HG02852 (cell line): ENCODE measurements at regions not wholly inside any gene's neighbourhood (a gene's known extent, or its start where the extent isn't known, plus 50 kb on each side); places are given as distances from the start of the nearest gene placed in this dataset.
"Not testable (repeated sequence)": the region's sequence is repeated elsewhere in the genome, so short reads cannot be mapped to it uniquely, and the experiment has no call there.

Experiments used
- ATAC-seq: cut with Tn5 transposase; IDR thresholded peaks from one replicate; pipeline ENCODE4 v1.9.1; 2021; ENCODE audit warnings: mild to moderate bottlenecking, moderate library complexity; ENCODE audit not compliant: unreplicated experiment

DNA sequence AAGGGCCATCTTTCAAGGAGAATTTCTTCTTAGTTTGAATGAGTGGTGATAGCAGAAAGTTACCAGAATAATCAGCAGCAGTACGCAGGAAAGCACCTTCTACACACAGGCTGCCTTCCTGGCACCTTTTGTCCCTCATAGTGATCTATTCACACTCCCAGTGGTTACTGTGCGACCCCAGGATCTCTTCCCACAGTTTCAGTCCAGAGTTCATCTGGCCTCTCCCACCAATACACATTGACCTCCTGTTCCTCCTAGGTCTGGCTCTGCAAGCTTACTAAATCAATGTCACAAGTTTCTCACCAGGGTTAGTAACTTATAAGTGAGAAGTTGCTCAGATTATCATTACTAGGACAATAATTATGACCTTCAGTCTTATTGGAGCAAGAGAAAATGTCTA is 99.1 kb upstream of the PIK3R1 start:
- no peak for ATAC-seq

DNA sequence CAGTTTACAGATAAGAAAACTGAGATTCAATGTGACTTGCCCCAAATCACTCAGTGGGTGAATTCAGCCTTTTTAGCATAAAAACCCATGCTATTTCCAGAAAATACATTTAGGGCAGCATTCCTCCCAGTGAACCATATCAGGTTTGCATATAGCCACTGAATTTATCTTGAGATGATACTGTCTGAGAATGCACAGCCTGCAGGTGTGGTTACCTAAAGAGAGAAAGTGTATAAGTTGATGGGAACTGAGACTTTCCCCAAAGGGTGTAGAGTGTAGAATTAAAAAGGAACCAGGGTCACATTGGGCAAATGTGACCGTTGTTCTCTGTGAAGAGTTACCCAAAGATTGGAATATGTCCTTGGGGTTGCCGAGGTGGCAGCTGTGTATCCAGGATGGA is 100.0 kb upstream of the PIK3R1 start:
- peak; percentile 64 for ATAC-seq

DNA sequence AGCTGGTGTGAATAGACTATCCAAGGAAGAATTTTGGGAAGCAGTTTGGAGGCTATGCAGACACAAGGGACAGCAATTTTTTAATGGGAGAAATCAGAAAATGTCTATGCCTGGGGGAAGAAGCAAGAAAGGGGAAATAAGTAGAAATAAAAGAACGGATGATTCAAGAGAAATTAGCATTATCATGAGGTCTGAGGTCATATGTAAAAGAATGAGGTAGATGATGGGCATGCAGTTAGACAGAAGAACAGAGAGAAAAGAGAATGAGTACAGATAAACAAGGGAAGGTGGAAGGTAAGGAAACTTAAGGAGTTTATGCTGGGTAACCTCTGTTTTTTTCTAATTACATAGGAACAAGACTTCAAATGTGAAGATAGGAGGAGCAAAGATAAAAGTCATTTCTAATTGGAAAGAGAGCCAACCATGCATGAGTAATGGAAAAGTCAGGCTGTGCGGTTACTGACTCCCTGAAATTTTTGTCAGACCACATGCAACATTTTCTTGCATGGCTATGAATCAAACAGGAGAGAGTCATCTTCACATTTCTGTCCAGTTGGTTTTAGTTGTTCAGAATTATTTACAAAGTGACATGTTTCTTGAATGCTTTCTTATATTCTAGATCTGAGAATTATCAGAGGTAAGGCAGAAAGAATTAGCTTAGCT is 101.0 kb upstream of the PIK3R1 start:
- no peak for ATAC-seq

DNA sequence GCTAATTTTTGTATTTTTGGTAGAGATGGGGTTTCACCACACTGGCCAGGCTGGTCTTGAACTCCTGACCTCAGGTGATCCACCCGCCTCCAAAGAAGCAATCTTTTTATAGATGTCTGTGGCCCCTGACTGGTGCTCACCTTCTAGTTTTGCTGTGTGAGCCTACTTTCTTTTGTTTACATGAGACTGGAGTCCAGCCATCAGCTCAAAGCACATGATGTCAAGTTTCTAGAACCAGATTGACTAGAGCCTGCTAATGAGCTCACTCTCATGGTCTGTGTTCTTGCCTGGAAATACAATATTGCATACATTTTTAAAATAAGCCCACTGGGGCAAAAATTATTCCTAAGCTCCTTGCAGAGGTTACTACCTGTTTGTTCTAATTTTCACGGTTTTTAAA is 102.9 kb upstream of the PIK3R1 start:
- ATAC-seq, result no peak

DNA sequence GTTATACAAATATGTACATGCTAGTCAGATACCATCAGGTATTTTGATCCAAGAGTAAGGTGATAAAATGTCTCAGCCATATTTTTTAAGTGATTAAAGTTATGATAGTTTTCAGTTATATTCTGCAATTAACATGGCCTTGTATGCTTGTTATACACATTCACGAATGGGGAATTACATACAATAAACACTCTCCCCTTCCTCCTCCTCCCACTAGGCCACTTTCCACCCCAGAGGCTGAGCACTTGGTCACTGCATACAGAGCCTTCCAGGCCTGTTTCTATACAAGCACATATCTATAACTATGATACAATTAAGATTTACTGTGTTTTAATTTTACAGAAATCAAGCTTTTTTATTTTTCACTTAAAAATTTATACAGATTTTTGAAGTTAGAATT is 104.7 kb upstream of the PIK3R1 start:
- ATAC-seq, result no peak

DNA sequence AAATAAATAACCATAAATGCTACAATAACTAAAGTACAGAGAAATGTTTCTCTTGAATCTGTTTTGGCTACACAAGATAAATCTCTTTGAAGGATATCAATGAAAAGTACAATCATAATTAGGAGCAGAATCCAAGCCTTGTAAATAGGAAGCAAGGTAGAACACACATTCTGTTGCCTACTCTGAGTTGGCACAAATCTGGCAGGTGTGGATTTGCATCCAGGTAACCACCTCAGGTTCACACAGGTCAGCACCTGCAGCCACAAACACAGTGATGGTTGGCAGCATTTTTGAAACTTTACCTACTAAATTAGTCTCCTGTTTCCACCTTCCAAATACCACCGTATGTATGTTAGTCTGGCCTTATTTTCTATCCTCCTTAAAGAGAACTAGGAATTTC is 105.3 kb upstream of the PIK3R1 start:
- ATAC-seq, result no peak

GRCh38 chr5:68104217-68104616 is 111.3 kb upstream of the PIK3R1 start:
- ATAC-seq, result not testable (repeated sequence)

DNA sequence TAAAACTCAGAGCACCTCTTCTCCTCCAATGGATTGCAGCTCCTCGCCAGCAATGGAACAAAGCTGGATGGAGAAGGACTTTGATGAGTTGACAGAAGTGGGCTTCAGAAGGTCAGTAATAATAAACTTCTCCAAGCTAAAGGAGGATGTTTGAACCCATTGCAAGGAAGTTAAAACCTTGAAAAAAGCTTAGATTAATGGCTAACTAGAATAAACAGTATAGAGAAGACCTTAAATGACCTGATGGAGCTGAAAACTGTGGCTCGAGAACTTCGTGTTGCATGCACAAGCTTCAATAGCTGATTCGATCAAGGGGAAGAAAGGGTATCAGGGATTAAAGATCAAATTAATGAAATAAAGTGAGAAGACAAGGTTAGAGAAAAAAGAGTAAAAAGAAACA is 112.3 kb upstream of the PIK3R1 start:
- ATAC-seq, result not testable (repeated sequence)

DNA sequence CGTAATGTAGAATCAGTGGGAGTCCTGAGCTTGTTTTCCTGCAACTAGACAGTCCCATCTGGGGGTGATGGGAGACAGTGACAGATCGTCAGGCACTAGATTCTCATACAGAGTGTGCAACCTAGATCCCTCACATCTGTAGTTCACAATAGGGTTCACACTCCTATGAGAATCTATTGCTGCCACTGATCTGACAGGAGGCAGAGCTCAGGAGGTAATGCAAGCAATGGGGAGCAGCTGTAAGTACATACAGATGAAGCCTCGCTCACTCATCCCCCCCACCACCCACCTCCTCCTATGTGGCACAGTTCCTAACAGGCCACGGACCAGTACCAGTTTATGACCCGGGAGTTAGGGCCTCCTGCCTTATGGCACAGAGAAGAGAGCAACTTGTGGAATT is 116.2 kb upstream of the PIK3R1 start:
- ATAC-seq, result no peak

DNA sequence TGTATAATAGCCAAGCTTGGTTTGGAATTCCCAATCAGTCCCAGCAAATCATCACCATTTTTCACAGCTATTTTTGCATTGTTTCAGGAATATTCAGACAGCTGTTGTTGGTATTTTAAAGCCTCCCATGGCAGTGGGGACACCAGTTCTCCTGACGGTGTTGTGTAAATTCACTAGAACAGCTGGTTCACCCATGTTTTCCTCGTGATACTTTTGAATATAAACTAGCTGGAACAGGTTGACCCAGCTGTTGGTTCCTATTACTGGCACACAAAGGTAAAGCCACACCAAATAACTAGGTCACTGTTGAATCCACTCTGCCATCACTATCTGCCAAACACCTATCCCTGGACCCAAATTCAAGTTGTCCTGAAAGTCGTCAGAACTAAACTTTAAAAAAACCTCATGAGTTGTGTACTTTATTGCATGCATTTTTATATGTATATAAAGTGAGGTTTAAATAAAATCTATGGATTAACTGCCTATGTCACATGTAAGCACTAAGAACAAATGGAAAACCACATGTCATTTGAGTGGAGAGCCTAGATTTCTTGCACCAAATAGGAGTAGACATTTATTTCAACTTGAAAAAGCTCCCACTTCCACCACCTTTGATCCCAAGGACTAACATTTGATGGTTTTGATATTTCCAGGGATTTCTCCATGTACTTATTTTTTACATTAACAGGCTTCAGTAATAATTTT is 121.9 kb upstream of the PIK3R1 start:
- no peak for ATAC-seq

DNA sequence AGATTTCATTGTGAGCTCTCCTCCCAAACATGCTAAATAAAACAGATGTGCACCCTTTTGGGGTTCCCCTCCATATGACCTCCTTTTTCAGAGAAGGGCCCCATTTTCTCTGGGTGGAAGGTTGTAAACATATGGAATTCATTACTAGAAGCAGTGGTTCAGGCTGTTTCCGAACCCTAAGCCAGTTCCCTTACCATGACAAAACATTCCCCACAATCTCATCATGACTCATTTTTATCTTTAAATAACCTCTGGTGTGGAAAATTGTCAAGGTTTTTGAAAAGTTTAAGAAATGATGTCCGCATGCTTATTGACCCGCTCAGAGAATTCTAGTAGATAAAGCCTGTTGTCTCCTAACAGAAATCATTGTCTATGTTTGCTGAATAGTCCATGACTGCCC is 127.3 kb upstream of the PIK3R1 start:
- ATAC-seq, result no peak

DNA sequence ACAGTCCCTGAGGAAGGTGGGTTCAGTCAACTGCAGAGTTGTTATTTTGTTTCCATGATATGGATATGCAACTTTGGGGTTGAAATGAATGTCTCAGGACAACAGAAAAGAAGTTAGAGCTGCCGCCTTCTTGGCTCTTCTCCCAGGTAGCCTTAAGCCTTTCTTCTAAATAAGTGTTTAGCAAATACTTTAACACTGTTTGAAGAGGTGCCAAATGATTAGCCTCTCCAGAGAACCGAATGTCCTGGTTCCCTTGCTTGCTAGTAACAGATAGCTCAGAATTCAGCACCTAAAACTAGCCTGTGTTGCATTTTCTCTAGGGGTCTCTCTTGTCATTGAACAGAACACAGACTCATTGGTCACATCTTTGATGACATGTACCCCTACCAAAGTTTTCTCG is 127.7 kb upstream of the PIK3R1 start:
- no peak for ATAC-seq

DNA sequence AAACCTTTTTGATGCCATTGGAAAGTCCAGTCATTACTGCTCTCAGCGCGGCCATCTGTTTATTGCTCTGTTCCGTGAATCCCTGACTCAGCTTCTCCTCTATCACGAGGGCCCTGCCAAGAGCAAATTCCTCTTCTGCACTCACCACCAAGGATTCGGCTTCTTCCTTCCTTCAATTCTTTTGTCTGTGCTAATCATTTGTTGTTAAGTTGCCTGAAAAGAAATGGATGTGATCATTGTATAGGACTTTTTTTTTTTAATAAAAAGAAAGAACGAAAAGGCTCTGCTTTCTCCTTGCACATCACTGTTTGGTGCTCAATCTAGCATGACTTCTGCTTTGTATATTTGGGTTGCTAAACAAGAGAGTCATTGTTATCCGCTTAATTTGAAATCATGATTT is 128.7 kb upstream of the PIK3R1 start:
- ATAC-seq, result no peak

DNA sequence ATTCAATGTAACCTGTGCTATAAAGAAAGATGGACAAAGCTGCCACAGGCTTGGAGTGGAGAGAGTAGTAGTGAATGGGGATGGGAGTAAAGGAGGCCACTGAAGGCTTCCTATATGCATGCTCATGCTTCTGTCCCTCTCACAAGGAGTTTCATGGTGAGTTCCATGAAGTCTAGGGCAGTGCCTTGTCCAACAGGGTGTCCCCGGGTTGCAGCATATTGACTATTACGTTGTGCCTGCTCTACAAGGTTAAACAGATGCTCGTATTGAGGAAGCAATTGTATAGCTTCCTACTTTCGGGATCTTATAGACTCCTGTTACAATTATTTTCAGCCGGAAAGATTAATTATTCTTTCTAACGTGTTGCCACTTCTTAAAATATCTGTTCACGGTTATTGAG is 129.1 kb upstream of the PIK3R1 start:
- ATAC-seq, result no peak

DNA sequence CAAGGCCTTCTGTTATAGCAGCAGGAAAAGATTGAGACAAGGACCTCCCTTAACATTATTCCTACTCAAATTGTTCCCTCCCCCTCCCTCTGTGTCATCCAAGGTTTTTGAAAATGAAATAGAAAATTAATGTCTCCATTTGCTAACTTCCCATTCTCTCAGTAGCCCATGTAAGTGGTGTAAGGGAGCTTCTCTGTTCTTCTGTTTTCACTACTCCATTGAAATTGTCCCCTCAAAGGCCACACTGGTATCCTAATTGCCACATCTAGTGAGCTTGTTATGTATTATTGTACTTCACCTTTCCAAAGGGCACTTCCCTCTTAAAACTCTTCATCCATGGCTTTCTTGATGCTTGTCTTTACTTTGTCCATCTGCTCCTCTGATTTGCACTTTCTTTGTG is 131.2 kb upstream of the PIK3R1 start:
- ATAC-seq, result no peak

DNA sequence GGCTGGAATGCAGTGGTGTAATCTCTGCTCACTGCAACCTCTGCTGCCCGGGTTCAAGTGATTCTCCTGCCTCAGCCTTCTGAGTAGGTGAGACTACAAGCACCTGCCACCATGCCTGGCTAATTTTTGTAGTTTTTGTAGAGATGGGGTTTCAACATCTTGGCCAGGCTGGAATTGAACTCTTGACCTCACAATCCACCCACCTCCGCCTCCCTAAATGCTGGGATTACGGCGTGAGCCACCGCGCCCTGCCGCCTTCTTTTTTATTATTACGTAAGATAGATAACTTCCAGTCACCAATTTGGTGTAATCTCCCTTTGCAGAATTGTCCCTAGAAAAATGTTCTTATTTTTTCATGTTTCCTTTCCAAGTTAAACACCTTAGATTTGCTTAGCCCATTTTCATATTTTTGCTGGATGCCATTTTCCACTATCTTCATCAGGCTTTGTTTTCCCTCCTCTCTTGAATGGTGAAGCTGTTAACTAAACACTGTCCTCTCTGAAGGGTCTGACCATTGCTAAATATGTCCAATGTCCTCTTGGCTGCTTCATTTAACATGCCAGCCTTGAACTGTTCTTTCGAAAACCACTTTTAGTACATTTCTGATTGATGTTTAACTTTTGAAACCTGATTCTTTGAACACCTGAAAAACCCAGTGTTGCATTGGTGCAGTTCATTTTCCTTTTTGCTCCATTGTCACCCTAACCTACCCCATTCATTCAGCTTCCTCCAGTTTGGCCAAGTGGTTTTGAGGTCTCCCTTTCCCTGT is 135.1 kb upstream of the PIK3R1 start:
- no peak for ATAC-seq

DNA sequence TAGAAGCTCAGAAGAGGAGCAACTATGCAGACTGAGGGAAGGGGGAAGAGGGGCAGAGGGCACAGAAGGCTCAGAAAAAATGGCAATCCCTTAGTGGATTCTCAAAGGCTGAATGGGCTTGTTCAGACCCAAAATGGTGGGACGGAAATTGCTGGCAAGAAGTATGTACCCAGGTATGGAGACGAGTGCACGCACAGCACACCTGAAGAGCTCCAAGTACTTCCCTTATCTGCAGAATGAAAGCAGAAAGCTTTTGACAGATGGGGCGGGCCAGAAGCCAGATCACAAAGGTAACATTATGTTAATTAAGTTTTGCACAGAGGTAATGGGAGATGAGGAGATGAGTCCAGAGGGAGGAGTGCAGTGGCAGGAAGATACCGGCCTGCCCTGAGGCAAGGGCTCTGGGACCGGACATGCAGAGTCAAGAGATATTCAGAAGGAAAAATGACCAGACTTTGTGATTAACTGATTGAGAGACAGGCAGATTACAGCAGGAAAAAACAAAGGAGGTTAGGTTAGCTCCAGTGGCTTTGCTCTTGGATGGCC is 138.1 kb upstream of the PIK3R1 start:
- no peak for ATAC-seq

GRCh38 chr5:68074633-68075032 is 140.9 kb upstream of the PIK3R1 start:
- ATAC-seq, result no peak

- ATAC-seq, result no peak
Observed at GRCh38 chr5:68074048-68074632, 141.4 kb upstream of the PIK3R1 start.

DNA sequence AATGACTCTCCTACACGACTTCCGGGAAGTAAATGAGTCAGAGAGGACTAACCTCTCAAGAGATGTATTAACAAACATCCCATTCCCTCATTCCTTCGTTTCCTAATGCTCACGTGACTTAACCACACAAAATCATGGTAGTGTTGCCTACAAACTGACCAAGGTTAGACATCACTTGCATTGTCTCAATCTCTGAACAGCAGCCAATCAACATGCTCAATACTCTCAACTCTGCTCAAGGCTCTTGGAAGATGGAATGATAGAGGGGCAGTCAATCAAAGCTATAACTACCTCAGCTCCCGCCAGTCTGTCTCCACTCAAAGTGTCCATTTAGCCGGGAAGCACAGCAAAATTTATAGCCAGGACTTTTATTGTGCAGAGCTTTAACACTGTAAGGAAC is 143.8 kb upstream of the PIK3R1 start:
- ATAC-seq, result no peak

GRCh38 chr5:68071282-68071632 is 144.3 kb upstream of the PIK3R1 start:
- ATAC-seq, result no peak
